AG04450 (cell line): ENCODE measurements at regions not wholly inside any gene's neighbourhood (a gene's known extent, or its start where the extent isn't known, plus 50 kb on each side); places are given as distances from the start of the nearest gene placed in this dataset.

Experiments used
- CTCF ChIA-PET: fragments of 300-600, 350-600 bp; formaldehyde crosslinking; extraction: SDS; loops from one replicate; lab custom pipeline; 2022; ENCODE audit warnings: antibody characterized with exemption, inconsistent platforms; lab: Charles Lee
- POLR2A ChIA-PET: fragments of 350-600 bp; formaldehyde crosslinking; extraction: SDS; loops from one replicate; lab custom pipeline; 2021; ENCODE audit warnings: antibody characterized with exemption, inconsistent platforms; lab: Yijun Ruan, JAX
- DNase-seq: peaks from one replicate; pipeline ENCODE4 v3.0.0-alpha.2; 2011; ENCODE audit warnings: low read depth, low spot score
- H3K27ac ChIP-seq: one replicate; pipeline ENCODE4 v1.5.1; 2012; ENCODE audit warnings: low read depth, low read length, control low read depth
- H3K27me3 ChIP-seq: one replicate; pipeline ENCODE4 v1.6.0; 2012; ENCODE audit warnings: low read length; ENCODE audit not compliant: control insufficient read depth, insufficient read depth
- H3K4me3 ChIP-seq: 2 replicates; pipeline ENCODE4 v1.5.1; 2011; ENCODE audit warnings: mild to moderate bottlenecking, low read depth, low read length, control low read depth
- H3K9me3 ChIP-seq: 2 replicates; pipeline ENCODE4 v1.5.1; 2012; ENCODE audit warnings: low read length; ENCODE audit not compliant: control insufficient read depth, insufficient read depth
- CTCF ChIP-seq: IDR thresholded peaks from 2 replicates; pipeline ENCODE4 v1.5.1; 2011; ENCODE audit warnings: low read depth, low read length, control low read depth, inconsistent platforms

- no peak for TF ChIP-seq CTCF
- Histone ChIP-seq H3K9me3 (no peaks in the 10 kb centered on the region; the same call in 1 of the 2 replicates), H3K4me3 (no peak overlapping the region), H3K27me3 (no peaks in the 10 kb centered on the region), H3K27ac (no peak overlapping the region)
- ChIA-PET CTCF (no interaction called here), POLR2A (no interaction called here)
- no peak for DNase-seq
Observed at GRCh38 chr9:108684288-108685025, 171.3 kb downstream of the ACTL7B start.

- CTCF ChIA-PET: no interaction called here
Observed at GRCh38 chr9:108683245-108683644, 172.5 kb downstream of the ACTL7B start.

GRCh38 chr9:108681851-108682590 lies 173.8 kb downstream of the ACTL7B start:
- no peak for TF ChIP-seq CTCF
- Histone ChIP-seq H3K9me3 (no peaks in the 10 kb centered on the region; the same call in 1 of the 2 replicates), H3K27me3 (no peaks in the 10 kb centered on the region), H3K4me3 (no peak overlapping the region), H3K27ac (no peak overlapping the region)
- DNase-seq: no peak
- ChIA-PET POLR2A (no interaction called here), CTCF (no interaction called here)

More at GRCh38 chr9:108683245-108683644, 172.5 kb downstream of the ACTL7B start:
- TF ChIP-seq CTCF: no peak
- Histone ChIP-seq H3K4me3 (no peak overlapping the region), H3K27me3 (no peaks in the 10 kb centered on the region), H3K9me3 (no peaks in the 10 kb centered on the region; the same call in 1 of the 2 replicates), H3K27ac (no peak overlapping the region)
- no peak for DNase-seq
- POLR2A ChIA-PET: no interaction called here

GRCh38 chr9:108680946-108681345 lies 174.8 kb downstream of the ACTL7B start:
- H3K9me3 ChIP-seq: no peaks in the 10 kb centered on the region
- ChIA-PET CTCF (no interaction called here), POLR2A (no interaction called here)
- no peaks in the 10 kb centered on the region for H3K27me3 ChIP-seq
- TF ChIP-seq CTCF: no peak
- H3K4me3 ChIP-seq: no peak overlapping the region
- DNase-seq: no peak
- H3K27ac ChIP-seq: no peak overlapping the region

- POLR2A ChIA-PET: no interaction called here
- H3K27me3 ChIP-seq: no peaks in the 10 kb centered on the region
- no peak overlapping the region for H3K27ac ChIP-seq
- CTCF ChIA-PET: no interaction called here
- TF ChIP-seq CTCF: no peak
- no peak for DNase-seq
- H3K4me3 ChIP-seq: no peak overlapping the region
- H3K9me3 ChIP-seq: no peaks in the 10 kb centered on the region
Observed at GRCh38 chr9:108677776-108678175, 178.0 kb downstream of the ACTL7B start.
